Loucy (cell line): ENCODE measurements at regions not wholly inside any gene's neighbourhood (a gene's known extent, or its start where the extent isn't known, plus 50 kb on each side); places are given as distances from the start of the nearest gene placed in this dataset.
"Not testable (repeated sequence)": the region's sequence is repeated elsewhere in the genome, so short reads cannot be mapped to it uniquely, and the experiment has no call there.

ENCODE experiments used
- CTCF ChIP-seq: fragments of 200-600 bp; sonication (generic); conservative IDR thresholded peaks from 2 replicates; pipeline ENCODE4 v1.5.1; 2014; ENCODE audit warnings: mild to moderate bottlenecking, antibody characterized with exemption, low read length
- EZH2phosphoT487 ChIP-seq: fragments of 200-600 bp; IDR thresholded peaks from 2 replicates; pipeline ENCODE4 v1.6.1; 2018; ENCODE audit warnings: antibody characterized with exemption, mild to moderate bottlenecking, moderate library complexity, borderline replicate concordance

DNA sequence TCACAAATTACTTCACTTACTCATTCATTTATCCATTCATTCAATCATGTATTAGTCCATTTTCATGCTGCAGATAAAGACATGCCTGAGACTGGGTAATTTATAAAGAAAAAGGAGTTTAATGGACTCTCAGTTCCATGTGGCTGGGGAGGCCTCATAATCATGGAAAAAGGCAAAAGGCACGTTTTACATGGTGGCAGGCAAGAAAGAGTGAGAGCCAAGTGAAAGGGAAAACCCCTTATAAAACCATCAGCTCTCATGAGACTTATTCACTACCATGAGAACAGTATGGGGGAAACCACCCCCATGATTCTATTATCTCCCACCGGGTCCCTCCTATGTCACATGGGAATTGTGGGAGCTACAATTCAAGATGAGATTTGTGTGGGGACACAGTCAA lies 452.0 kb downstream of the MIAT start:
- not testable (repeated sequence) for TF ChIP-seq CTCF, EZH2phosphoT487
